Mesenchymal stem cell (in vitro differentiated cells and primary cell): ENCODE measurements at regions not wholly inside any gene's neighbourhood (a gene's known extent, or its start where the extent isn't known, plus 50 kb on each side); places are given as distances from the start of the nearest gene placed in this dataset.

Experiments used
- DNase-seq: peaks from one replicate; pipeline ENCODE4 v3.0.0-alpha.2; 2013
- H2AFZ ChIP-seq: one replicate; pipeline ENCODE4 v1.6.1; 2013; ENCODE audit warnings: low read depth, mild to moderate bottlenecking, control low read depth, inconsistent platforms, low read length, moderate library complexity
- H2AK5ac ChIP-seq: 2 replicates; pipeline ENCODE4 v1.6.1; 2013; ENCODE audit warnings: low read length, moderate library complexity, mild to moderate bottlenecking, inconsistent platforms; ENCODE audit not compliant: severe bottlenecking
- H2BK120ac ChIP-seq: one replicate; pipeline ENCODE4 v1.6.1; 2013; ENCODE audit warnings: low read depth, mild to moderate bottlenecking, inconsistent platforms, low read length, moderate library complexity
- H2BK12ac ChIP-seq, 2 experiments: one replicate each; pipeline ENCODE4 v1.6.1; 2013; ENCODE audit warnings: inconsistent platforms in 2 of 2, low read length in 2 of 2, mild to moderate bottlenecking in 2 of 2, moderate library complexity in 2 of 2, control low read depth in 1 of 2
- H2BK15ac ChIP-seq: one replicate; pipeline ENCODE4 v1.6.1; 2013; ENCODE audit warnings: mild to moderate bottlenecking, low read depth, inconsistent platforms; ENCODE audit not compliant: poor library complexity, severe bottlenecking
- H2BK5ac ChIP-seq: 2 replicates; pipeline ENCODE4 v1.6.1; 2013; ENCODE audit warnings: low read depth, mild to moderate bottlenecking, low read length, control low read depth, inconsistent platforms; ENCODE audit not compliant: poor library complexity, severe bottlenecking
- H3K14ac ChIP-seq, 2 experiments: one replicate each; pipeline ENCODE4 v1.6.1; 2013; ENCODE audit warnings: inconsistent platforms in 2 of 2, low read length in 2 of 2, control low read depth in 1 of 2, mild to moderate bottlenecking in 1 of 2, moderate library complexity in 1 of 2
- H3K18ac ChIP-seq, 2 experiments: one replicate each; pipeline ENCODE4 v1.6.1; 2013; ENCODE audit warnings: inconsistent platforms in 2 of 2, low read length in 2 of 2, control low read depth in 1 of 2, low read depth in 1 of 2, mild to moderate bottlenecking in 1 of 2
- H3K23ac ChIP-seq, 2 experiments: one replicate each; pipeline ENCODE4 v1.6.1; 2013; ENCODE audit warnings: inconsistent platforms in 2 of 2, low read length in 2 of 2, mild to moderate bottlenecking in 2 of 2, moderate library complexity in 2 of 2, control low read depth in 1 of 2
- H3K27ac ChIP-seq: 2 replicates; pipeline ENCODE4 v1.5.1; 2013; ENCODE audit warnings: mild to moderate bottlenecking, moderate library complexity, low read length, control low read depth, inconsistent platforms; ENCODE audit not compliant: poor library complexity, severe bottlenecking
- H3K27me3 ChIP-seq, 2 experiments: 2 replicates each; pipeline versions ENCODE4 v1.6.1 to v1.7.0; 2013; ENCODE audit warnings: low read length in 2 of 2, mild to moderate bottlenecking in 2 of 2, moderate library complexity in 2 of 2, control low read depth in 1 of 2, inconsistent platforms in 1 of 2; ENCODE audit not compliant: control insufficient read depth in 1 of 2, insufficient read depth in 1 of 2
- H3K36me3 ChIP-seq, 2 experiments: 2 replicates each; pipeline versions ENCODE4 v1.6.1 to v1.7.0; 2013; ENCODE audit warnings: low read length in 2 of 2, control low read depth in 1 of 2, inconsistent platforms in 1 of 2, low read depth in 1 of 2, mild to moderate bottlenecking in 1 of 2; ENCODE audit not compliant: insufficient read depth in 2 of 2, control insufficient read depth in 1 of 2
- H3K4ac ChIP-seq, 2 experiments: one replicate each; pipeline ENCODE4 v1.6.1; 2013; ENCODE audit warnings: inconsistent platforms in 2 of 2, low read length in 2 of 2, mild to moderate bottlenecking in 2 of 2, moderate library complexity in 2 of 2, control low read depth in 1 of 2, low read depth in 1 of 2
- H3K4me1 ChIP-seq: 2 replicates; pipeline ENCODE4 v1.6.1; 2013; ENCODE audit warnings: low read depth, low read length, control low read depth; ENCODE audit not compliant: control insufficient read depth, insufficient read depth
- H3K4me2 ChIP-seq: 2 replicates; pipeline ENCODE4 v1.6.1; 2013; ENCODE audit warnings: low read length, mild to moderate bottlenecking, inconsistent platforms; ENCODE audit not compliant: poor library complexity, severe bottlenecking
- H3K4me3 ChIP-seq, 2 experiments: 2 replicates each; pipeline versions ENCODE4 v1.5.1 to v1.7.0; 2013; ENCODE audit warnings: low read length in 2 of 2, mild to moderate bottlenecking in 2 of 2, control low read depth in 1 of 2, low read depth in 1 of 2; ENCODE audit not compliant: insufficient read depth in 1 of 2
- H3K79me1 ChIP-seq: replicated peaks from 2 replicates; pipeline ENCODE4 v1.6.1; 2013; ENCODE audit warnings: mild to moderate bottlenecking, control low read depth, low read length, inconsistent platforms; ENCODE audit not compliant: poor library complexity, severe bottlenecking
- H3K9ac ChIP-seq: 2 replicates; pipeline ENCODE4 v1.7.0; 2013; ENCODE audit warnings: mild to moderate bottlenecking, low read length, moderate library complexity
- H3K9me3 ChIP-seq: 2 replicates; pipeline ENCODE4 v1.7.0; 2013; ENCODE audit warnings: mild to moderate bottlenecking, low read length; ENCODE audit not compliant: control insufficient read depth
- H4K8ac ChIP-seq: one replicate; pipeline ENCODE4 v1.6.1; 2013; ENCODE audit warnings: inconsistent platforms, mild to moderate bottlenecking, low read length, moderate library complexity
- H4K91ac ChIP-seq: one replicate; pipeline ENCODE4 v1.6.1; 2013; ENCODE audit warnings: mild to moderate bottlenecking, low read length, inconsistent platforms
- WGBS: methylation state at CpG from one replicate; pipeline ENCODE4 v1.1.7; 2013; ENCODE audit warnings: mixed read lengths; 5-methylcytosine and 5-hydroxymethylcytosine counted together

GRCh38 chr2:33712674-33713073 is 113.6 kb upstream of the FAM98A start:
- 50% methylated on average over 3 of the region's 3 CpGs for WGBS
- no peak for DNase-seq

GRCh38 chr2:33709951-33710350 is 110.9 kb upstream of the FAM98A start:
- no peak overlapping the region for H4K91ac ChIP-seq
- no peak overlapping the region for H2AFZ ChIP-seq
- no peak overlapping the region for H3K4ac ChIP-seq
- no peak overlapping the region for H3K27ac ChIP-seq
- no peaks in the 10 kb centered on the region for H3K27me3 ChIP-seq
- H3K4me2 ChIP-seq, result no peak overlapping the region
- no peaks in the 10 kb centered on the region for H3K79me1 ChIP-seq
- 73% methylated on average over 2 of the region's 3 CpGs for WGBS
- no peak overlapping the region for H3K14ac ChIP-seq
- no peak for DNase-seq
- no peak overlapping the region for H2BK15ac ChIP-seq
- H3K18ac ChIP-seq, result no peak overlapping the region
- H2AK5ac ChIP-seq, result no peak overlapping the region
- no peaks in the 10 kb centered on the region for H3K36me3 ChIP-seq
- H2BK5ac ChIP-seq, result no peak overlapping the region
- H2BK12ac ChIP-seq, result no peak overlapping the region
- no peak overlapping the region for H3K9ac ChIP-seq
- no peak overlapping the region for H4K8ac ChIP-seq
- H3K4me3 ChIP-seq, result no peak overlapping the region
- H3K23ac ChIP-seq, result no peak overlapping the region
- H3K4me1 ChIP-seq, result no peaks in the 10 kb centered on the region
- no peak overlapping the region for H2BK120ac ChIP-seq
- H3K9me3 ChIP-seq, result no peaks in the 10 kb centered on the region

More at GRCh38 chr2:33712674-33713073, 113.6 kb upstream of the FAM98A start:
- no peak overlapping the region for H2AK5ac ChIP-seq
- H3K79me1 ChIP-seq, result no peaks in the 10 kb centered on the region
- no peak overlapping the region for H4K91ac ChIP-seq
- H3K27ac ChIP-seq, result no peak overlapping the region
- H3K4me1 ChIP-seq, result no peaks in the 10 kb centered on the region
- no peak overlapping the region for H2BK15ac ChIP-seq
- H3K9ac ChIP-seq, result no peak overlapping the region
- no peaks in the 10 kb centered on the region for H3K36me3 ChIP-seq
- H2AFZ ChIP-seq, result no peak overlapping the region
- no peak overlapping the region for H3K4me3 ChIP-seq
- no peak overlapping the region for H2BK12ac ChIP-seq
- no peak overlapping the region for H4K8ac ChIP-seq
- H3K18ac ChIP-seq, result no peak overlapping the region
- no peak overlapping the region for H2BK5ac ChIP-seq
- no peak overlapping the region for H3K14ac ChIP-seq
- no peaks in the 10 kb centered on the region for H3K9me3 ChIP-seq
- H3K23ac ChIP-seq, result no peak overlapping the region
- no peak overlapping the region for H3K4ac ChIP-seq
- no peak overlapping the region for H2BK120ac ChIP-seq
- H3K27me3 ChIP-seq, result no peaks in the 10 kb centered on the region
- H3K4me2 ChIP-seq, result no peak overlapping the region

- no peaks in the 10 kb centered on the region for H3K27me3 ChIP-seq
- no peak overlapping the region for H2BK12ac ChIP-seq
- WGBS, result 82% methylated on average over 2 of the region's 2 CpGs
- H3K36me3 ChIP-seq, result no peaks in the 10 kb centered on the region
- no peak overlapping the region for H3K23ac ChIP-seq
- no peaks in the 10 kb centered on the region for H3K79me1 ChIP-seq
- no peaks in the 10 kb centered on the region for H3K4me1 ChIP-seq
- no peak overlapping the region for H3K4me2 ChIP-seq
- no peak overlapping the region for H2BK120ac ChIP-seq
- H3K9ac ChIP-seq, result no peak overlapping the region
- H2BK15ac ChIP-seq, result no peak overlapping the region
- H3K27ac ChIP-seq, result no peak overlapping the region
- H2BK5ac ChIP-seq, result no peak overlapping the region
- peak overlapping the region in 1 of 2 experiments; percentile 12 for H3K18ac ChIP-seq
- H3K9me3 ChIP-seq, result no peaks in the 10 kb centered on the region
- no peak overlapping the region for H2AFZ ChIP-seq
- no peak overlapping the region for H3K4ac ChIP-seq
- no peak overlapping the region for H3K4me3 ChIP-seq
- H3K14ac ChIP-seq, result no peak overlapping the region
- no peak overlapping the region for H4K91ac ChIP-seq
- H2AK5ac ChIP-seq, result no peak overlapping the region
- no peak overlapping the region for H4K8ac ChIP-seq
- DNase-seq, result no peak
Observed at GRCh38 chr2:33707312-33707711, 108.2 kb upstream of the FAM98A start.

GRCh38 chr2:33706410-33706809 is 107.3 kb upstream of the FAM98A start:
- no peak overlapping the region for H3K27ac ChIP-seq
- no peaks in the 10 kb centered on the region for H3K4me1 ChIP-seq
- no peak overlapping the region for H3K4ac ChIP-seq
- no peak overlapping the region for H4K8ac ChIP-seq
- no peak overlapping the region for H2BK5ac ChIP-seq
- no peaks in the 10 kb centered on the region for H3K9me3 ChIP-seq
- no peak overlapping the region for H3K14ac ChIP-seq
- no peak overlapping the region for H3K23ac ChIP-seq
- DNase-seq, result no peak
- H4K91ac ChIP-seq, result no peak overlapping the region
- no peak overlapping the region for H2BK15ac ChIP-seq
- H3K27me3 ChIP-seq, result no peaks in the 10 kb centered on the region
- no peaks in the 10 kb centered on the region for H3K79me1 ChIP-seq
- H2AK5ac ChIP-seq, result no peak overlapping the region
- no peak overlapping the region for H3K4me2 ChIP-seq
- WGBS, result 74% methylated on average over 8 of the region's 8 CpGs
- no peaks in the 10 kb centered on the region for H3K36me3 ChIP-seq
- no peak overlapping the region for H3K4me3 ChIP-seq
- H3K9ac ChIP-seq, result no peak overlapping the region
- no peak overlapping the region for H2BK120ac ChIP-seq
- no peak overlapping the region for H3K18ac ChIP-seq
- no peak overlapping the region for H2BK12ac ChIP-seq
- no peak overlapping the region for H2AFZ ChIP-seq
